Small intestine (tissue), 7 donors: ENCODE measurements at regions not wholly inside any gene's neighbourhood (a gene's known extent, or its start where the extent isn't known, plus 50 kb on each side); places are given as distances from the start of the nearest gene placed in this dataset.

ENCODE experiments used
- DNase-seq, 2 donors: peaks; one replicate each; pipeline versions ENCODE4 v3.0.0 to v3.0.0-alpha.2; 2013
- FAIRE-seq: peaks from 2 replicates; lab custom pipeline; 2012; peaks lifted over from hg19 to GRCh38; lab: Jason Lieb, UNC
- H3K27ac ChIP-seq, 3 donors: one replicate each; pipeline ENCODE4 v1.5.1; 2013; ENCODE audit warnings: low read length in 2 of 3, mild to moderate bottlenecking in 2 of 3, control low read depth in 1 of 3, inconsistent platforms in 1 of 3, low read depth in 1 of 3, moderate library complexity in 1 of 3
- H3K27me3 ChIP-seq, 3 donors: one replicate each; pipeline ENCODE4 v1.6.1; 2013; ENCODE audit warnings: low read length in 3 of 3, inconsistent platforms in 1 of 3; ENCODE audit not compliant: control insufficient read depth in 3 of 3, insufficient read depth in 3 of 3
- H3K36me3 ChIP-seq, 3 donors: one replicate each; pipeline ENCODE4 v1.6.1; 2013; ENCODE audit warnings: low read length in 3 of 3, inconsistent platforms in 1 of 3, low read depth in 1 of 3, mild to moderate bottlenecking in 1 of 3, moderate library complexity in 1 of 3; ENCODE audit not compliant: control insufficient read depth in 3 of 3, insufficient read depth in 2 of 3
- H3K4me1 ChIP-seq, 3 donors: one replicate each; pipeline ENCODE4 v1.6.1; 2013; ENCODE audit warnings: low read length in 2 of 3, inconsistent platforms in 1 of 3, low read depth in 1 of 3, mild to moderate bottlenecking in 1 of 3, moderate library complexity in 1 of 3; ENCODE audit not compliant: control insufficient read depth in 3 of 3, insufficient read depth in 2 of 3
- H3K4me3 ChIP-seq, 3 donors: one replicate each; pipeline ENCODE4 v1.5.1; 2013; ENCODE audit warnings: low read length in 3 of 3, control low read depth in 1 of 3, inconsistent platforms in 1 of 3, low read depth in 1 of 3, mild to moderate bottlenecking in 1 of 3, moderate library complexity in 1 of 3
- H3K9me3 ChIP-seq, 2 donors: one replicate each; pipeline ENCODE4 v1.6.1; 2013; ENCODE audit warnings: low read depth in 1 of 2, low read length in 1 of 2; ENCODE audit not compliant: control insufficient read depth in 2 of 2, insufficient read depth in 1 of 2
- WGBS, 3 donors: extraction: QIAGEN DNeasy Blood & Tissue Kit; methylation state at CpG; one replicate each; pipeline ENCODE4 v1.1.7; 2013; 5-methylcytosine and 5-hydroxymethylcytosine counted together
- donor health status: healthy with polysubstance abuse.
- donor health status: control.
- donor health status: control.
- donor health status: Bipolar disorder and iron deficiency.
- donor health status: healthy.

DNA sequence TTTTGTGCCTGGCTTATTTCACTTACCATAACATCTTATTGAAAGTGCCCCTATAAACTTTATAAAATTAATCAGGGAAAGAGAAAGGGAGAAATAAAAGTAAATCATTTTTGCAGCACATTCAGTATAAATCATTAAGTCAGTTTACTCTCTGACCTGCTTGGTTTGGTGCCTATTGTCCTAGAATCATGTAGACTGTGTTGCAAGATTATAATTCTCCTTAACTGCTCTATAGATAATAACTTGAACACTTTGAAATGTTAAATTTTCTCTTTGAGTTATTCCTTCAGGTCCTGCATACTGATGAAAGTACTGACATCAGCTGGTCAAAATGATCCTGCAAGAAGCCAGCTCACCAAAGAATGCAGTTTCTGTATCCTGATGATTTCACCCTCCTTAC, 969.6 kb upstream of the GJE1 start:
- no peaks in the 10 kb centered on the region for H3K36me3 ChIP-seq
- peaks cover 3 to 14% (median 7%) of the 10 kb centered on the region in 3 donors for H3K4me1 ChIP-seq
- no peak overlapping the region for H3K4me3 ChIP-seq
- no peaks in the 10 kb centered on the region for H3K27me3 ChIP-seq
- no peak for DNase-seq
- H3K9me3 ChIP-seq: peaks cover 2 to 6% of the 10 kb centered on the region in 2 donors
- FAIRE-seq: no peak
- H3K27ac ChIP-seq: no peak overlapping the region

DNA sequence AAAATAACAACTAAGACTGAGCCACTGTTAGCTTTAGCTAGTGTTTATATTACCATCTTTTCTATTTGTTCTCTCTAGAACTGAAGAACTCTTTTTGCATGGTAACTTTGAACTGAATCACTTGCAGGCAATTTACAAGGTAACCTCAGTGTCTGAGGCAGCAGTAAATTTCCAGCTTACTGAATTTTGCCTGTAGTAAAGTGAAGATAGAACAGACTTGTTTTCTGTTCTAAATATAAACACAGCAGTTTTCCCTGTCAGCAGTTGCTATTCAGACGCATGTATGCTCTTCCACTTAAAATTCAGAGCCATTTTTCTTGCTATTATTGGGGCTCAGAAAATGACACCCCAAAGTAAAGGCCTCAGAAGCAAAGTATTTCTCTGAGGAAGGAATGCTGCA, 974.0 kb upstream of the GJE1 start:
- H3K4me3 ChIP-seq: no peak overlapping the region
- no peak for FAIRE-seq
- WGBS, 3 donors: 65 to 88% (median 81%) methylated on average over 1 of the region's 1 CpG

DNA sequence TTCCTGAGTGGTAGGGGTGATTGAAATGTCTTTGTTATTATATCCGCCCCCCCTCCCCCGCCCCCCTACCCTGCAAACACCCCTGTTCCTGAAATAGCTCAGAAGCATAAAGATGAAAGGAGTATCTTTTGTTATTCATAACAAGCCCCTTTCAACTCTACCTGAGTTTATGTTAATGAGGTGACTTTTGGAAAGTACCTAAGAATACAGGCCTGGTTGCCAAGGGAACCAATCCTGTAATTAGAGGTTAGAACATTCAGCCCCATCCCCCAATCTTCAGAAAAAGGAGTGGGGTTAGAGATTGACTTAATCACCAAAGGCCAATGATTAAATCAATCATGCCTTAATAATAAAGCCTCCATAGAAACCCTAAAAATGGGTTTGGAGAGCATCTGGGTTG, 979.2 kb upstream of the GJE1 start:
- no peak for DNase-seq
- no peaks in the 10 kb centered on the region for H3K27me3 ChIP-seq
- H3K4me3 ChIP-seq: no peak overlapping the region
- peaks cover 0 to under 1% of the 10 kb centered on the region in 2 donors for H3K9me3 ChIP-seq
- H3K4me1 ChIP-seq: no peaks in the 10 kb centered on the region
- H3K27ac ChIP-seq: no peak overlapping the region
- WGBS, 3 donors: 23 to 47% (median 31%) methylated on average over 2 of the region's 2 CpGs
- no peaks in the 10 kb centered on the region for H3K36me3 ChIP-seq
- no peak for FAIRE-seq

More for the DNA sequence above, 974.0 kb upstream of the GJE1 start:
- H3K36me3 ChIP-seq: no peaks in the 10 kb centered on the region
- H3K9me3 ChIP-seq: peaks cover 0 to 3% of the 10 kb centered on the region in 2 donors
- no peak overlapping the region for H3K27ac ChIP-seq
- H3K4me1 ChIP-seq: peaks cover 0 to under 1% (median 0%) of the 10 kb centered on the region in 3 donors
- H3K27me3 ChIP-seq: no peaks in the 10 kb centered on the region
- DNase-seq: no peak

DNA sequence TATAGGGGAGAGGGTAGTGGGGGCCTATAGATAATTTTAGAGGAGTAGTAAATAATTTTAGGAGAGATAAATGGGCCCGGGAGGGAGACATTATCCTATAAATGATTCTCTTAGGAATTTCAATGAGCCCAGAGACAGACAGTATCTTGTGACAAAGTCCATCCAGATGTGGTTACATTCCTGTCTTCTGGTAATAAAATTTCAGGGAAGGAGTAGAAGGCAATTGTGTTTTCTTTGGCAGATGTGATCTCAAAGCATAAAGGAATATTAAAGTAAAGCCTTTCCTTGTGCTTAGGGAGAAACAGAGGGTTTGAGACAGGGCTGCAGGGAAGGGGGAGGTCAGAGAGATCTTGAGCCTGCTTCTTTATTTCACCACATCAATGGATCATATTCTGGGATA, 979.8 kb upstream of the GJE1 start:
- FAIRE-seq (no peak), DNase-seq (no peak)
- Histone ChIP-seq H3K4me1 (no peaks in the 10 kb centered on the region), H3K27ac (no peak overlapping the region), H3K9me3 (peaks cover 0 to 2% of the 10 kb centered on the region in 2 donors), H3K27me3 (no peaks in the 10 kb centered on the region), H3K4me3 (no peak overlapping the region), H3K36me3 (no peaks in the 10 kb centered on the region)
- 19 to 40% (median 28%) methylated on average over 1 of the region's 1 CpG for WGBS, 3 donors

DNA sequence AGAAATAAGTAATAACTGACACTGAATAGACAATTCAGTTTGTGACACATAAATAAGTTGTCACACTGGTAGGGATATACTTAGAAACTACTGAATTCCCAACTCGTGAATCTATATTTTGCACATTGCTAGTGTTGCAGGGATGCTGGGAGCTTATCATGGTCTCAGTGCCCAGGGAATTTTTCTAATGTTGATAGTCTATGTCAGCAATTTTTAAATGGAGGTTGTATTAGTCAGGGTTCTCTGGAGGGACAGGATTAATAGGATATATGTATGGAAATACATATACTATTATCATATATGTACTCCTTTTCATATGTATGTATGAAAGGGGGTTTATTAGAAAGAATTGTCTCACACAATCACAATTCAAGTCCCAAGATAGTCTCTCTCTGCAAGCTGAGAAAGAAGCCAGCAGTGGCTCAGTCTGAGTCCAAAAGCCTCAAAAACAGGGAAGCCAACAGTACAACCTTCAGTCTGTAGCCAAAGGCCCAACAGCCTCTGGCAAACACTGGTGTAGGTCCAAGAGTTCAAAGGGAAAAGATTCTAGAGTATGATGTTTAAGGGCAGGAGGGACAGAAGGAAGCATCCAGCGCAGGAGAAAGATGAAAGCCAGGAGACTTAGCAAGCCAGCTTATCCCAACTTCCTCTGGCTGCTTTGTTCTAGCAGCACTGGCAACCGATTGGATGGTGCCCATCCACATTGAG, 980.9 kb upstream of the GJE1 start:
- Histone ChIP-seq H3K4me3 (no peak overlapping the region), H3K36me3 (no peaks in the 10 kb centered on the region), H3K27me3 (no peaks in the 10 kb centered on the region), H3K9me3 (peaks cover 0 to 2% of the 10 kb centered on the region in 2 donors), H3K27ac (no peak overlapping the region), H3K4me1 (no peaks in the 10 kb centered on the region)
- FAIRE-seq (no peak), DNase-seq (no peak)
- WGBS, 3 donors: 79 to 87% (median 86%) methylated on average over 3 of the region's 3 CpGs

DNA sequence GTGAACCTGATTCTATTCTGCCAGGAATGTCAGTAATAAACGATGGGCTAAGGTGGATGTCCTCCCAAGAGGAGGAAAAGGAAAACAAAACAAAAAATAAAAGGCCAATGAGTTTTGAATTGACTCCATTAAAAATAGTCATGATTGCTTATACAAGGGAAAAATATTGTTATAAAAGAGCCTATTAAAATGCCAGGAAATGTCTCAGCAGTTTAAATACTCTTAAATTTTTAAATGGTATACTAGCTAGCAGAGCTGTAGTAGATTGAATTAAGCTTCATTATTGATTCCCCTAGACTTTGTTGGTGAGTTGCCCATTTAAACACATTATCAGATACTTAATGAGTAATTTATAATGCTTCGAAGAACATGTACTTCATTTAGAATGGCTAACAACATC, 990.9 kb upstream of the GJE1 start:
- Histone ChIP-seq H3K27ac (no peak overlapping the region), H3K36me3 (no peaks in the 10 kb centered on the region), H3K4me1 (no peaks in the 10 kb centered on the region), H3K9me3 (no peaks in the 10 kb centered on the region), H3K4me3 (no peak overlapping the region), H3K27me3 (no peaks in the 10 kb centered on the region)
- FAIRE-seq (no peak), DNase-seq (no peak)
- WGBS, 3 donors: 28 to 31% (median 30%) methylated on average over 2 of the region's 2 CpGs

DNA sequence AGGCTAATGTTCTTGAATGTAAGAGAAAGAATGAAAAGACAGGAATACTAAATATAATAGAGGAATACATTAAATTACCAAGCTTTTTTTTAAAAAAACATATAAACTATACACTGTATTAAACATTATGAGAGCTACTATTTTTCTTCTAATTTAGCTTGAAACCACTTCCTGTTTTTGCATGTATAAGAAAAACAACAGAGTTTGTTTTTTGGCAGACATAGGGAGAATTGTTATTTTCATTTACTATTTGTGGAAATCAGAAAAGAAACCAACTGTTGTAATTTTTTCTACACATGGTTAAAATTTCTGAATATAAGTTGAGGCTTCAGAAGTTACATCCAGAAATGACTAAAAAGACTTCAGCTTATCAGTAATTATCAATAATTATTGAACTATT, 991.8 kb upstream of the GJE1 start:
- no peak overlapping the region for H3K4me3 ChIP-seq
- no peaks in the 10 kb centered on the region for H3K4me1 ChIP-seq
- H3K36me3 ChIP-seq: no peaks in the 10 kb centered on the region
- no peak for FAIRE-seq
- no peaks in the 10 kb centered on the region for H3K9me3 ChIP-seq
- no peak overlapping the region for H3K27ac ChIP-seq
- no peaks in the 10 kb centered on the region for H3K27me3 ChIP-seq
- no peak for DNase-seq

DNA sequence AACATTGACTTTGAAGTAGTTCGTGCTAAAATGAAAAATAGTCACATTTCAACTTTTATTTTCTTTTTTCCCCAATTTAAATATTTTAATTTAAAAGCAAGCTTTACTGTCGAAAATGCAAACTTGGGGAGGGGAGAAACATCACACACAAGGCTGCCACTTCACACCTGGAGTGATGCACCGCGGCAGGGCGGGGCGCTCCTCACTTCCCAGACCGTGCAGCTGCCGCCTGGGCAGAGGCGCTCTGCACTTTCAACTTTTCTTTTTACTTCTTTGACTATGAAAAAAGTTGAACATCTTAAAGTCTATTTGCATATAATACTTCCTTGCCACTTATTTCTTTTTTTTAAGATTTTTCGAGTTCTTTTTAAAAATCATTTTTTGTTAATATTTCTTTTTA, 993.3 kb upstream of the GJE1 start:
- 85 to 94% (median 87%) methylated on average over 10 of the region's 10 CpGs for WGBS, 3 donors
- Histone ChIP-seq H3K27me3 (no peaks in the 10 kb centered on the region), H3K36me3 (no peaks in the 10 kb centered on the region), H3K27ac (no peak overlapping the region), H3K4me3 (no peak overlapping the region), H3K4me1 (no peaks in the 10 kb centered on the region), H3K9me3 (no peaks in the 10 kb centered on the region)
- DNase-seq: no peak
- peak; percentile 15 for FAIRE-seq

GRCh38 chr6:141134723-141135122, 998.0 kb upstream of the GJE1 start:
- Histone ChIP-seq H3K4me3 (no peak overlapping the region), H3K27ac (no peak overlapping the region), H3K4me1 (no peaks in the 10 kb centered on the region), H3K9me3 (no peaks in the 10 kb centered on the region), H3K27me3 (no peaks in the 10 kb centered on the region), H3K36me3 (no peaks in the 10 kb centered on the region)
- DNase-seq (no peak), FAIRE-seq (no peak)
- WGBS, 3 donors: 78 to 87% (median 81%) methylated on average over 1 of the region's 1 CpG
